ENCODE measurements at regions not wholly inside any gene's neighbourhood (a gene's known extent, or its start where the extent isn't known, plus 50 kb on each side); places are given as distances from the start of the nearest gene placed in this dataset.

GRCh38 chr1:5756434-5757186 lies 235.6 kb downstream of the NPHP4 start:
- no peak overlapping the region for H3K4me3 ChIP-seq
- H3K36me3 ChIP-seq, result no peaks in the 10 kb centered on the region
- H3K9me3 ChIP-seq, result no peaks in the 10 kb centered on the region
- H3K27me3 ChIP-seq, result peaks cover 2% of the 10 kb centered on the region; the same call in 1 of the 2 replicates
- no peak for DNase-seq

GRCh38 chr1:5755552-5756125 lies 236.6 kb downstream of the NPHP4 start:
- H3K27me3 ChIP-seq, result peaks cover 2% of the 10 kb centered on the region; the same call in 1 of the 2 replicates
- no peak for DNase-seq
- H3K36me3 ChIP-seq, result no peaks in the 10 kb centered on the region
- no peaks in the 10 kb centered on the region for H3K9me3 ChIP-seq
- no peak overlapping the region for H3K4me3 ChIP-seq

- Histone ChIP-seq H3K4me3 (no peak overlapping the region), H3K27me3 (no peaks in the 10 kb centered on the region; the same call in 1 of the 2 replicates), H3K36me3 (no peaks in the 10 kb centered on the region), H3K9me3 (no peaks in the 10 kb centered on the region)
- DNase-seq, result no peak
These were observed 237.2 kb downstream of the NPHP4 start for GRCh38 chr1:5754817-5755551.

- H3K27me3 ChIP-seq, result no peaks in the 10 kb centered on the region
- H3K4me3 ChIP-seq, result no peak overlapping the region
- H3K36me3 ChIP-seq, result no peaks in the 10 kb centered on the region
- H3K9me3 ChIP-seq, result no peaks in the 10 kb centered on the region
- no peak for DNase-seq
These were observed 238.4 kb downstream of the NPHP4 start for GRCh38 chr1:5753549-5754421.

DNA sequence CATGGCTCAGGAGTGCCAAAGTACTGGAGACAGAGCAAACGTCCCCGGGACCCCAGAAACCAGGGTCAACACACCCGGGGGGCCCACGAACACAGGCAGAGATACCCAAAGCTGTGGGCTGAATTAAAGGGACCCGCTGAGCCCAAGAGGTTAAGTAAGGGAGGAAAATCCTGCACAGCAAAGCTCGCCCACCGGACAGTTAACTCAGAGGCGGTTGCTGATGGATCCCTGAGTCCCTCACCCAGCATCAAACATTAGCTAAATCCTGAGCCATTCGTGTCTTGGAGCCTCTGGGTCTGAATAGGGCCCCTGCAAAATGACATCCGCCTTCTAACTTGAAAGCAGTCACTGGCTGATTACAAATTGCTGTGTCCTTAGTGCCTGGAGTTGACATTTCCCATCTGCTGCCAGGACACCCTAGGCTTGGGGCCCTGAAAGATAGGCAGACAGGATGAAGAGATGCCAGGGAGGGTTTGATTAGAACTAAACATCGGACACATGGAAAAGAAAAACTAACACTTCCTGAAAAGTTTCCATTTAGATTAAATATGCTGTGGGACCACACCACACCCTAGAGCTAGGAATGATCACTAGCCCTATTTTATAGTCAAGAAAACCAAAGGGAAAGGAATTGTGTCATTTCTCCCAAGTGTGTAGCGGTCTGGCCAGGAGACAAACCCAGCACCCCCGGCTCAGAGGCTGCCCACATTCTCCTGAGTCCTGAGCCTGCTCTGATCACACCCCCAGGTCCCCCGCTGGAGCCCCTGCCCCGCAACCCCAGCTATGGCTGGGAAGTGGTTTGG lies 239.3 kb downstream of the NPHP4 start:
- Histone ChIP-seq H3K9me3 (no peaks in the 10 kb centered on the region), H3K36me3 (no peaks in the 10 kb centered on the region), H3K27me3 (no peaks in the 10 kb centered on the region), H3K4me3 (no peak overlapping the region)
- no peak for DNase-seq

- no peak overlapping the region for H3K4me3 ChIP-seq
- no peaks in the 10 kb centered on the region for H3K27me3 ChIP-seq
- no peaks in the 10 kb centered on the region for H3K9me3 ChIP-seq
- DNase-seq, result no peak
- no peaks in the 10 kb centered on the region for H3K36me3 ChIP-seq
These were observed 240.1 kb downstream of the NPHP4 start for GRCh38 chr1:5751833-5752745.

GRCh38 chr1:5751163-5751540 lies 241.1 kb downstream of the NPHP4 start:
- H3K36me3 ChIP-seq, result no peaks in the 10 kb centered on the region
- DNase-seq, result no peak
- H3K27me3 ChIP-seq, result no peaks in the 10 kb centered on the region
- H3K4me3 ChIP-seq, result no peak overlapping the region
- H3K9me3 ChIP-seq, result no peaks in the 10 kb centered on the region

- no peak overlapping the region for H3K4me3 ChIP-seq
- no peak for DNase-seq
These were observed 241.8 kb downstream of the NPHP4 start for GRCh38 chr1:5750186-5751162.

GRCh38 chr1:5748286-5749225 lies 243.7 kb downstream of the NPHP4 start:
- Histone ChIP-seq H3K27me3 (no peaks in the 10 kb centered on the region), H3K36me3 (no peaks in the 10 kb centered on the region), H3K9me3 (no peaks in the 10 kb centered on the region), H3K4me3 (no peak overlapping the region)
- DNase-seq, result no peak

More at GRCh38 chr1:5750186-5751162, 241.8 kb downstream of the NPHP4 start:
- Histone ChIP-seq H3K27me3 (no peaks in the 10 kb centered on the region), H3K36me3 (no peaks in the 10 kb centered on the region), H3K9me3 (no peaks in the 10 kb centered on the region)

DNA sequence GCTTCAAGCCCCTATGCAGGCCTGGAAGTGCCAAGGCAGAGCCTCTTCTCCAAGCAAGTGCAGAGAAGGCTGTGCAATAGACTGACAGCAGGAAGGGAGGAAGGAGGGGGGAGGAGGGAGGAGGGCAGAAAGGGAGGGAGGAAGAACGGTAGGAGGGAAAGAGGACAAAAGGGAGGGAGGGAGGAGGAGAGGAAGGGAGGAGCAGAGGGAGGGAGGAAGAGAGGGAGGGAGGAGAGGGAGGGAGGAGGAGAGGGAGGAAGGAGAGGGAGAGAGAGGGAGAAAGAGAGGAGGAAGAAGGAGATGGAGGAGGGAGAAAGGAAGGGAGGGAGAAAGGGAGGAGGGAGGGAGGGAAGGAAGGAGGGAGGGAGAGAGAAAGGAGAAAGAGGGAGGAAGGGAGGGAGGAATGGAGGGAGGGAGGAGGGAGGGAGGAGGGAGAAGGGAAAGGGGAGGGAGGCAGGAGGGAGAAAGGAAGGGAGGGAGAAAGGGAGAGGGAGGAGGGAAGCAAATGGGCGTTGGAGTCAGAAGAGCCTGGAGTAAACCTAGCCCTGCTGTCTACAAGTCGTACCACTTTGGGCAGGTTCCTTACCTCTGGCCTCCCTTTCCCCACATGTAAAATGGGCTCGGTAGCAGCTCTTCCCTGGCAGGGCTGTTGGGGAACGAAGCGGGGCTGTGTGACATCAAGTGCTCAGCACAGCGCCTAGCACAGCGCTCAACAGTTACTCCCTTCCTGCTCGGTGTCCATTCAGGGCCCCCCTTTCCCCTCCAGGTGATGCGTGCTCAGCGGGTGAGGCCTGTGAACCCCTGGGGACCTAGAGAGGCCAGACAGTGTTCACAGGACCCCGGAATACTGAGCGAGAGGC lies 244.6 kb downstream of the NPHP4 start:
- Histone ChIP-seq H3K4me3 (no peak overlapping the region), H3K27me3 (no peaks in the 10 kb centered on the region), H3K9me3 (no peaks in the 10 kb centered on the region), H3K36me3 (no peaks in the 10 kb centered on the region)
- DNase-seq, result no peak

DNA sequence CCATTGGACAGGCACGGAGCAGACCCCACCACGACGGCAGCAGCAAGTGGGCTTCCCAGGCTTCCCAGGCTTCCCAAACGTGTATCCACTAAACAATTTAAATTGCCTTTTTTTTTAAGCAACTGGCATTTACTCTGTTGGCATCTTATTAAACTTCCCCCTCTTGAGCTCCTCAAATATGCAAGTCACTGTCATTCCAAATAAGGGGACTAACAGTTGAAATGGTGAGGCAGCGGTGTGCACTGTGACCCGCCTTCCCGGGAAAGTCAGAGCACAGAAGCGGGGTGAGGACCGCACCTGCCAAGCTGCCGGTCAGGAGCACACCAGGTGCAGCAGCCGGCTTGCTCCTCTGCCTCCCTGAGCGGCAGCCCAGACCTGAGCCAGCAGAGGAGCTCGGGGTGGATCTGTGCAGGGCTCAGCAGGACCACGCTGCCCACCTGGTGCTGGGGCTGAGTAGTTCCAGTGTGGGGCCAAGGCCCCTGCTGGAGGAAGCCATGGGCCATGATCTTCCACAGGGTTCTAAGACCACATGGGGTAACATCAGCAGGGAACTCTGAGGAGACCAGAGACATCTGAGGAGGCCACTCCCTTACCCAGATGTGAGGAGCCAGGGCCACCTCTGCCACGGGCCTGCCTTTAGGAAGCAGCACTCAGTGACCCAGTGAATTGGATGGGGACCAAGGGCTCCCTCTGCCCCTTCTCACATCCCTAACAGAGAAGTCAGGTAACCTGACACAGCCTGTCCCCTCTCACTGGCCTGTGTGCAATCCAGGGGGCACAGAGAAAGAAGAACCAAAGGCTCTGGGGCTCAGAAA lies 245.4 kb downstream of the NPHP4 start:
- Histone ChIP-seq H3K36me3 (no peaks in the 10 kb centered on the region), H3K27me3 (no peaks in the 10 kb centered on the region), H3K4me3 (no peak overlapping the region), H3K9me3 (no peaks in the 10 kb centered on the region)
- no peak for DNase-seq
